Stomach (tissue), 8 donors: ENCODE measurements at regions not wholly inside any gene's neighbourhood (a gene's known extent, or its start where the extent isn't known, plus 50 kb on each side); places are given as distances from the start of the nearest gene placed in this dataset.

Experiments used
- DNase-seq, 2 donors: peaks; one replicate each; pipeline versions ENCODE4 v3.0.0 to v3.0.0-alpha.2; 2013 to 2019
- H3K27ac ChIP-seq, 5 donors: fragments of 200-600 bp in 4 of 5; sonication (generic) in 4 of 5; one replicate each; pipeline ENCODE4 v1.5.1; 2013 to 2019; ENCODE audit warnings: mild to moderate bottlenecking in 1 of 5, moderate library complexity in 1 of 5
- H3K27me3 ChIP-seq, 3 donors: fragments of 200-600 bp; sonication (generic); one replicate each; pipeline ENCODE4 v1.5.1; 2017 to 2019; ENCODE audit warnings: mixed run types in 1 of 3
- H3K36me3 ChIP-seq, 4 donors: fragments of 200-600 bp; sonication (generic); 1 replicate in 3 of 4; 2 replicates in 1 of 4; pipeline ENCODE4 v1.5.1; 2016 to 2019
- H3K4me1 ChIP-seq, 4 donors: fragments of 200-600 bp; sonication (generic); one replicate each; pipeline ENCODE4 v1.5.1; 2016 to 2019
- H3K4me3 ChIP-seq, 4 donors: fragments of 200-600 bp; sonication (generic) in 3 of 4; one replicate each; pipeline ENCODE4 v1.5.1; 2016 to 2019; ENCODE audit warnings: mild to moderate bottlenecking in 1 of 4
- H3K9me3 ChIP-seq, 4 donors: fragments of 200-600 bp; sonication (generic); one replicate each; pipeline ENCODE4 v1.5.1; 2016 to 2019
- CTCF ChIP-seq, 7 experiments: fragments of 450-650 bp in 4 of 7; fragments of 200-600 bp in 3 of 7; sonication (generic) in 3 of 7; IDR thresholded peaks; one replicate each; pipeline ENCODE4 v1.5.1; 2016 to 2019; ENCODE audit warnings: antibody characterized with exemption in 7 of 7, control low read depth in 2 of 7, mild to moderate bottlenecking in 1 of 7
- EP300 ChIP-seq: sonication (generic); formaldehyde crosslinking; IDR thresholded peaks from one replicate; pipeline ENCODE4 v1.6.1; 2017; ENCODE audit warnings: antibody characterized with exemption
- POLR2A ChIP-seq, 4 donors: fragments of 450-650 bp; IDR thresholded peaks; one replicate each; pipeline ENCODE4 v1.6.1; 2016; ENCODE audit warnings: antibody characterized with exemption in 4 of 4, control low read depth in 2 of 4, mild to moderate bottlenecking in 1 of 4, moderate library complexity in 1 of 4
- POLR2AphosphoS5 ChIP-seq, 3 donors: sonication (generic); formaldehyde crosslinking; IDR thresholded peaks; one replicate each; pipeline ENCODE4 v1.6.1; 2016; ENCODE audit warnings: antibody characterized with exemption in 3 of 3
- WGBS, 5 donors: extraction: QIAGEN DNeasy Blood & Tissue Kit in 3 of 5; methylation state at CpG; one replicate each; pipeline versions ENCODE4 v1.1.5 to v1.1.7; 2013 to 2018; 5-methylcytosine and 5-hydroxymethylcytosine counted together
- intact Hi-C: fragments of 100-400 bp; cut with DNase I; formaldehyde crosslinking; loops from one replicate; pipeline ENCODE4 v1.15.1; 2023; ENCODE audit warnings: low total_unique reads
- donor health status: healthy with polysubstance abuse.
- donor health status: Bipolar disorder and iron deficiency.
- donor health status: healthy.

DNA sequence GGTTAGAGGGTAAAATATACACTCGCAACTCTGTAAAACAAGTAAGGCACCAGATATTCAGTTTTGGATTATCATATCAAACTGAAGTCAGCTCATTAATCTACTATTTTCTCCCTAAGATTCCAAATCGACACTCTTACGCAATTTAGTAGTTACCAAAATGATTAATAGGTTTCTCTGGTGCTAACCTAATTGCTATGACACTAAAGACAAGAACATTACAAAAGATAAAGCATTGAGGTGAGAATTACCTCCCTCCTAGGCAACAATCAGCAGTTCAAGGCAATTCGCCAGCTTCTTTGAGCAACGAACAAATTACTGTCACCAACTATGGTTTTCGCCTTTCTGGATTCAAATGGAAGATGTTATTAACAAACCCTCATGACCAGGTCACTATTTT lies 1305.0 kb downstream of the ROBO2 start:
- Histone ChIP-seq H3K9me3 (no peaks in the 10 kb centered on the region), H3K27ac (no peak overlapping the region), H3K4me3 (no peak overlapping the region), H3K27me3 (no peaks in the 10 kb centered on the region), H3K4me1 (no peaks in the 10 kb centered on the region), H3K36me3 (no peaks in the 10 kb centered on the region)
- no peak for DNase-seq
- no peak for TF ChIP-seq POLR2AphosphoS5 (IDR thresholded peaks at IDR 0.05)
- no peak for TF ChIP-seq CTCF (IDR thresholded peaks at IDR 0.05)
- TF ChIP-seq POLR2A (IDR thresholded peaks at IDR 0.05): no peak
- TF ChIP-seq EP300: no peak
- intact Hi-C loops: no loop called here
- WGBS, 5 donors: 68 to 77% (median 72%) methylated on average over 6 of the region's 6 CpGs

GRCh38 chr3:78347176-78347575 lies 1307.3 kb downstream of the ROBO2 start:
- Histone ChIP-seq H3K4me1 (no peaks in the 10 kb centered on the region), H3K4me3 (no peak overlapping the region), H3K9me3 (no peaks in the 10 kb centered on the region), H3K27me3 (no peaks in the 10 kb centered on the region), H3K36me3 (no peaks in the 10 kb centered on the region), H3K27ac (no peak overlapping the region)
- intact Hi-C loops: no loop called here
- 80 to 95% (median 93%) methylated on average over 2 of the region's 2 CpGs for WGBS, 5 donors
- no peak for TF ChIP-seq POLR2A (IDR thresholded peaks at IDR 0.05)
- no peak for TF ChIP-seq EP300
- TF ChIP-seq POLR2AphosphoS5 (IDR thresholded peaks at IDR 0.05): no peak
- TF ChIP-seq CTCF (IDR thresholded peaks at IDR 0.05): no peak
- no peak for DNase-seq

- no peak overlapping the region for H3K4me3 ChIP-seq
- intact Hi-C loops: no loop called here
- no peaks in the 10 kb centered on the region for H3K27me3 ChIP-seq
- H3K4me1 ChIP-seq: no peaks in the 10 kb centered on the region
- H3K9me3 ChIP-seq: no peaks in the 10 kb centered on the region
- no peak for TF ChIP-seq POLR2A (IDR thresholded peaks at IDR 0.05)
- no peak for TF ChIP-seq POLR2AphosphoS5 (IDR thresholded peaks at IDR 0.05)
- TF ChIP-seq EP300: no peak
- TF ChIP-seq CTCF (IDR thresholded peaks at IDR 0.05): no peak
- no peaks in the 10 kb centered on the region for H3K36me3 ChIP-seq
- 79 to 85% (median 81%) methylated on average over 3 of the region's 3 CpGs for WGBS, 5 donors
- H3K27ac ChIP-seq: no peak overlapping the region
- no peak for DNase-seq
Observed at GRCh38 chr3:78348664-78349063, 1308.8 kb downstream of the ROBO2 start.

GRCh38 chr3:78349571-78349970 lies 1309.7 kb downstream of the ROBO2 start:
- Histone ChIP-seq H3K4me3 (no peak overlapping the region), H3K9me3 (no peaks in the 10 kb centered on the region), H3K4me1 (no peaks in the 10 kb centered on the region), H3K36me3 (no peaks in the 10 kb centered on the region), H3K27me3 (no peaks in the 10 kb centered on the region), H3K27ac (no peak overlapping the region)
- intact Hi-C loops: no loop called here
- WGBS, 5 donors: 51 to 87% (median 78%) methylated on average over 2 of the region's 2 CpGs
- no peak for DNase-seq
- TF ChIP-seq POLR2AphosphoS5 (IDR thresholded peaks at IDR 0.05): no peak
- no peak for TF ChIP-seq EP300
- TF ChIP-seq CTCF (IDR thresholded peaks at IDR 0.05): no peak
- TF ChIP-seq POLR2A (IDR thresholded peaks at IDR 0.05): no peak
